ENCODE measurements at regions not wholly inside any gene's neighbourhood (a gene's known extent, or its start where the extent isn't known, plus 50 kb on each side); places are given as distances from the start of the nearest gene placed in this dataset.

GRCh38 chr9:26391036-26391435 lies 501.6 kb downstream of the CAAP1 start:
- Histone ChIP-seq H3K9me3 (replicated peaks) (peaks cover 38% of the 10 kb centered on the region), H3K27ac (replicated peaks) (no peak overlapping the region), H3K4me3 (no peak overlapping the region), H3K36me3 (no peaks in the 10 kb centered on the region), H3K27me3 (ENCODE audit: low read depth) (no peaks in the 10 kb centered on the region), H3K4me1 (no peaks in the 10 kb centered on the region)
- TF ChIP-seq, protein P1, sequence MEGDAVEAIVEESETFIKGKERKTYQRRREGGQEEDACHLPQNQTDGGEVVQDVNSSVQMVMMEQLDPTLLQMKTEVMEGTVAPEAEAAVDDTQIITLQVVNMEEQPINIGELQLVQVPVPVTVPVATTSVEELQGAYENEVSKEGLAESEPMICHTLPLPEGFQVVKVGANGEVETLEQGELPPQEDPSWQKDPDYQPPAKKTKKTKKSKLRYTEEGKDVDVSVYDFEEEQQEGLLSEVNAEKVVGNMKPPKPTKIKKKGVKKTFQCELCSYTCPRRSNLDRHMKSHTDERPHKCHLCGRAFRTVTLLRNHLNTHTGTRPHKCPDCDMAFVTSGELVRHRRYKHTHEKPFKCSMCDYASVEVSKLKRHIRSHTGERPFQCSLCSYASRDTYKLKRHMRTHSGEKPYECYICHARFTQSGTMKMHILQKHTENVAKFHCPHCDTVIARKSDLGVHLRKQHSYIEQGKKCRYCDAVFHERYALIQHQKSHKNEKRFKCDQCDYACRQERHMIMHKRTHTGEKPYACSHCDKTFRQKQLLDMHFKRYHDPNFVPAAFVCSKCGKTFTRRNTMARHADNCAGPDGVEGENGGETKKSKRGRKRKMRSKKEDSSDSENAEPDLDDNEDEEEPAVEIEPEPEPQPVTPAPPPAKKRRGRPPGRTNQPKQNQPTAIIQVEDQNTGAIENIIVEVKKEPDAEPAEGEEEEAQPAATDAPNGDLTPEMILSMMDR (IDR thresholded peaks at IDR 0.05; ENCODE audit: borderline replicate concordance) = no peak
- intact Hi-C loops (cut with micrococcal nuclease) = no loop called here
- DNase-seq = no peak

- intact Hi-C loops (cut with micrococcal nuclease) = no loop called here
- Histone ChIP-seq H3K4me1 (no peaks in the 10 kb centered on the region), H3K27ac (replicated peaks) (no peak overlapping the region), H3K4me3 (no peak overlapping the region), H3K36me3 (no peaks in the 10 kb centered on the region), H3K27me3 (ENCODE audit: low read depth) (no peaks in the 10 kb centered on the region), H3K9me3 (replicated peaks) (peaks cover 8% of the 10 kb centered on the region)
- TF ChIP-seq, protein P1 (IDR thresholded peaks at IDR 0.05; ENCODE audit: borderline replicate concordance) = no peak
- DNase-seq = no peak
Observed at GRCh38 chr9:26375448-26375847, 517.2 kb downstream of the CAAP1 start.

GRCh38 chr9:26373616-26374015 lies 519.0 kb downstream of the CAAP1 start:
- intact Hi-C loops (cut with micrococcal nuclease) = no loop called here
- Histone ChIP-seq H3K36me3 (no peaks in the 10 kb centered on the region), H3K4me1 (no peaks in the 10 kb centered on the region), H3K27me3 (ENCODE audit: low read depth) (no peaks in the 10 kb centered on the region), H3K9me3 (replicated peaks) (peaks cover 7% of the 10 kb centered on the region), H3K4me3 (no peak overlapping the region), H3K27ac (replicated peaks) (no peak overlapping the region)
- TF ChIP-seq, protein P1 (IDR thresholded peaks at IDR 0.05; ENCODE audit: borderline replicate concordance) = no peak
- no peak for DNase-seq

DNA sequence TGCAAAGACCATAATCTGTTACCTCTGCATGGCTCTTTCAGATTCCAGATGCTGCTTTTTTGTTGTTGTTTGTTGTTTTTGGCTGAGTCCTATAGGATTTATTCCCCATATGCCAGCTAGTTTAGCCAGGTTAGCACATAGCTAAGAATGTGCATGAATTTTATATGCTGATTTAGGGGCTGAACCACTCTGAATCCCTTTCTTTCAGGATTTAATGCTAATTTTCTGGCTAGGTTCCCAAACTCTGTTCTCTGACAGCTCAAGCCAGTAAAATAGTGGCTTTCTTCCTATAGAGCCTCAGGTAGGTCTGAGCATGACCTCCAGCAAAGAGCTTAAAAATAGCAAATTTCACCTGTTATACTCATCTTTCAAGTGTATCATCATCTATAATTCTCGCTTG lies 521.4 kb downstream of the CAAP1 start:
- Histone ChIP-seq H3K27me3 (ENCODE audit: low read depth) (no peaks in the 10 kb centered on the region), H3K4me1 (no peaks in the 10 kb centered on the region), H3K4me3 (no peak overlapping the region), H3K36me3 (no peaks in the 10 kb centered on the region), H3K9me3 (replicated peaks) (no peaks in the 10 kb centered on the region), H3K27ac (replicated peaks) (no peak overlapping the region)
- DNase-seq = no peak
- intact Hi-C loops (cut with micrococcal nuclease) = no loop called here
- TF ChIP-seq, protein P1 (IDR thresholded peaks at IDR 0.05; ENCODE audit: borderline replicate concordance) = no peak

DNA sequence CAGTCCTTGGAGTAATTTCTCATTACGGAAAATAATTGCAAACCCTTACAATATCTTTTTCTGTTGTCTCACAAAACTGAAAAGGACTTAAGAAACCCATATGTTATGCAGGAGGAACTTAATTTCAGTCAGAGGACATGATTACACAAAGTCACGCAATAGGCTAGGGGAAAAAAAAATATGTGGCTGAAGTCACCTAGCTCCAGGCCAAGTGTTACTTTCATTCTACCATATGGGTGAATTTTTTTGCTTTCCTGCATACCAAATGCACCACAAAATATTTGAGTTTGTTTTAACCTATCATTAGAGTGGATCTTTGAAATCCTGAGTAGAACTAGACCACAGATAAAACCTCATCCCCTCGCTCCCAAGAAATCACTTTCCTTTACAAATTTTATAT lies 523.5 kb downstream of the CAAP1 start:
- no peak for DNase-seq
- no peak overlapping the region for H3K4me3 ChIP-seq
- intact Hi-C loops (cut with micrococcal nuclease) = no loop called here
- H3K36me3 ChIP-seq = no peaks in the 10 kb centered on the region
- TF ChIP-seq, protein P1 (IDR thresholded peaks at IDR 0.05; ENCODE audit: borderline replicate concordance) = no peak
- no peaks in the 10 kb centered on the region for H3K4me1 ChIP-seq
- no peak overlapping the region for H3K27ac ChIP-seq (replicated peaks)
- no peaks in the 10 kb centered on the region for H3K9me3 ChIP-seq (replicated peaks)
- no peaks in the 10 kb centered on the region for H3K27me3 ChIP-seq (ENCODE audit: low read depth)

GRCh38 chr9:26368241-26368640 lies 524.4 kb downstream of the CAAP1 start:
- Histone ChIP-seq H3K4me3 (no peak overlapping the region), H3K27ac (replicated peaks) (no peak overlapping the region), H3K36me3 (no peaks in the 10 kb centered on the region), H3K4me1 (no peaks in the 10 kb centered on the region), H3K9me3 (replicated peaks) (no peaks in the 10 kb centered on the region), H3K27me3 (ENCODE audit: low read depth) (no peaks in the 10 kb centered on the region)
- intact Hi-C loops (cut with micrococcal nuclease) = no loop called here
- no peak for DNase-seq
- TF ChIP-seq, protein P1 (IDR thresholded peaks at IDR 0.05; ENCODE audit: borderline replicate concordance) = no peak
